T-cell (primary cell): ENCODE measurements at regions not wholly inside any gene's neighbourhood (a gene's known extent, or its start where the extent isn't known, plus 50 kb on each side); places are given as distances from the start of the nearest gene placed in this dataset.
"Not testable (repeated sequence)": the region's sequence is repeated elsewhere in the genome, so short reads cannot be mapped to it uniquely, and the experiment has no call there.

Experiments used
- ATAC-seq, 4 experiments: fragments of 200-7000 bp in 3 of 4; fragments of 150-1000 bp in 1 of 4; cut with Tn5 transposase; replicated peaks in 1 of 4; 1 replicate in 3 of 4; 2 replicates in 1 of 4; pipeline ENCODE4 v1.10.0; 2021; ENCODE audit warnings: moderate library complexity in 3 of 4, mild to moderate bottlenecking in 2 of 4, moderate number of reproducible peaks in 1 of 4
- CTCF ChIA-PET, 2 donors: fragments of 300-600 bp; sonication (Branson Sonifier 250); formaldehyde crosslinking; loops; one replicate each; lab custom pipeline; 2022; ENCODE audit warnings: antibody characterized with exemption in 2 of 2; lab: Charles Lee
- POLR2A ChIA-PET, 2 donors: fragments of 300-600 bp; sonication (Branson Sonifier 250); formaldehyde crosslinking; loops; one replicate each; lab custom pipeline; 2022; ENCODE audit warnings: antibody characterized with exemption in 2 of 2; lab: Charles Lee
- DNase-seq, 35 experiments: peaks; one replicate each; pipeline versions ENCODE4 v3.0.0 to v3.0.0-alpha.2; 2013 to 2023
- H3K27ac ChIP-seq: one replicate; pipeline ENCODE4 v1.5.1; 2013; ENCODE audit warnings: low read length
- H3K27me3 ChIP-seq, 2 experiments: replicated peaks in 1 of 2; 1 replicate in 1 of 2; 2 replicates in 1 of 2; pipeline versions ENCODE4 v1.6.1 to v1.7.0; 2013; ENCODE audit warnings: low read length in 1 of 2, mixed read lengths in 1 of 2; ENCODE audit not compliant: control insufficient read depth in 2 of 2, insufficient read depth in 2 of 2; ENCODE audit errors: extremely low read depth in 1 of 2
- H3K36me3 ChIP-seq, 2 donors: 1 replicate in 1 of 2; 2 replicates in 1 of 2; pipeline versions ENCODE4 v1.6.1 to v1.7.0; 2013; ENCODE audit warnings: low read length in 1 of 2; ENCODE audit not compliant: control insufficient read depth in 2 of 2, insufficient read depth in 1 of 2; ENCODE audit errors: extremely low read depth in 1 of 2
- H3K4me1 ChIP-seq, 2 experiments: 1 replicate in 1 of 2; 2 replicates in 1 of 2; pipeline versions ENCODE4 v1.6.1 to v1.7.0; 2013; ENCODE audit warnings: low read length in 2 of 2, mixed read lengths in 1 of 2; ENCODE audit not compliant: insufficient read depth in 2 of 2, control insufficient read depth in 1 of 2; ENCODE audit errors: extremely low read depth in 1 of 2
- H3K4me3 ChIP-seq, 2 donors: 1 replicate in 1 of 2; 2 replicates in 1 of 2; pipeline versions ENCODE4 v1.5.1 to v1.7.0; 2013; ENCODE audit warnings: mild to moderate bottlenecking in 2 of 2, low read length in 1 of 2, moderate library complexity in 1 of 2; ENCODE audit not compliant: control insufficient read depth in 1 of 2; ENCODE audit errors: extremely low read depth in 1 of 2
- H3K9me3 ChIP-seq: 2 replicates; pipeline ENCODE4 v1.7.0; 2013
- H3K27ac Mint-ChIP-seq, 2 donors: one replicate each; pipeline ENCODE4 v1.8.0; 2020 to 2021; ENCODE audit warnings: mild to moderate bottlenecking in 2 of 2, mixed read lengths in 2 of 2
- H3K27me3 Mint-ChIP-seq, 2 donors: one replicate each; pipeline ENCODE4 v1.8.0; 2021 to 2022; ENCODE audit warnings: mixed read lengths in 2 of 2
- H3K36me3 Mint-ChIP-seq: one replicate; pipeline ENCODE4 v1.8.0; 2021; ENCODE audit warnings: mixed read lengths
- H3K4me1 Mint-ChIP-seq, 3 donors: one replicate each; pipeline ENCODE4 v1.8.0; 2020 to 2022; ENCODE audit warnings: mixed read lengths in 3 of 3, mild to moderate bottlenecking in 1 of 3
- H3K4me3 Mint-ChIP-seq, 3 donors: one replicate each; pipeline ENCODE4 v1.8.0; 2020 to 2022; ENCODE audit warnings: mild to moderate bottlenecking in 3 of 3, mixed read lengths in 3 of 3, moderate library complexity in 3 of 3
- H3K9me3 Mint-ChIP-seq, 3 donors: one replicate each; pipeline ENCODE4 v1.8.0; 2020 to 2022; ENCODE audit warnings: mixed read lengths in 3 of 3
- WGBS: methylation state at CpG from one replicate; pipeline ENCODE4 v1.1.5; 2013; ENCODE audit warnings: missing lambda C conversion rate; ENCODE audit not compliant: insufficient coverage; 5-methylcytosine and 5-hydroxymethylcytosine counted together

DNA sequence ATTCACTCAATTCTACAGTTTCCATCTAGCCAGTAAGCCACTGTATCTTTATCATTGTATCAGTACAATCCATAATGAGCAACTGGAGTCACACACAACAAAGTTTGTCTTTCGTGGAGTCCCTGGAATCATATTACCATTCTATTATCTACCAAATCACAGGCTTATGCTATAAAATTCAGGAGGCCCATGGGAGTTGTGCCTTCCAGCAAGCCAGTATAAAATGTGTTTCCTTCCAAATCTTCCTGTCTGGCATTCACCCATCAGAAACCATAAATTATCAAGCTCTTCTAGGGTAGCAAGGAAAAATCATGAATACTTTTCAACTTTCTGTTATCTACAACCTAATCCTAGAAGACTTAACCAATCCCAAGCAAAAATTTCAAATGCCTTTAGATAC lies 1383.3 kb upstream of the PCDH7 start:
- Histone ChIP-seq H3K9me3 (no peaks in the 10 kb centered on the region), H3K36me3 (no peaks in the 10 kb centered on the region), H3K27ac (no peak overlapping the region), H3K4me1 (no peaks in the 10 kb centered on the region), H3K27me3 (no peaks in the 10 kb centered on the region), H3K4me3 (no peak overlapping the region)
- Mint-ChIP-seq H3K9me3 (peaks cover 12 to 33% (median 14%) of the 10 kb centered on the region in 3 donors), H3K4me3 (no peak overlapping the region), H3K27me3 (no peaks in the 10 kb centered on the region), H3K27ac (no peak overlapping the region), H3K4me1 (no peaks in the 10 kb centered on the region), H3K36me3 (no peaks in the 10 kb centered on the region)
- DNase-seq, result no peak
- 17% methylated on average over 1 of the region's 1 CpG for WGBS
- no peak for ATAC-seq
- CTCF ChIA-PET, result interaction anchor here in 1 of 2 donors (0.6 kb wide), 1 partner anchor 22 kb away, joined by 3 read pairs; no protein-coding TSS in a partner anchor
- POLR2A ChIA-PET, result no interaction called here

DNA sequence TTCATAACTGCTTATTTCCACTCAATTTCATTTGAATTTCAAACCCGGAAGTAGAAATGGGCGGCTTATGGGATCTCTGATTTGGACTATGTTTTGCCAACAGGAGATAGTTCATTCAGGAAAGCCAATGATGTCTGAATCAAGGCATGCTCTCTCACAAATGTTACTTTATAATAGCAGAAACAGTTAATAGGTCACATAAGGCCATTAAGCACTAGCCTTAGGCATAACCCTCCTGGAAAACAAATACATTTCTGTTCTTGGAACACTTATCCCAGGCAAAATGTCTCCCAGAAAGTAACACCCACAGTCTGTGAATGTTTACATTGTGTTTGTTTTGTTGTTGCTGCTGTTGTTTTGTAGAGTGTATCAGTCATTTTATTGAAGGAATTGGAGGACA lies 1347.2 kb upstream of the PCDH7 start:
- CTCF ChIA-PET, result no interaction called here
- DNase-seq (no peak), ATAC-seq (no peak)
- no peaks in the 10 kb centered on the region for H3K4me1 Mint-ChIP-seq
- peaks cover 17 to 25% (median 18%) of the 10 kb centered on the region in 3 donors for H3K9me3 Mint-ChIP-seq
- Histone ChIP-seq H3K36me3 (no peaks in the 10 kb centered on the region), H3K27me3 (no peaks in the 10 kb centered on the region), H3K4me3 (no peak overlapping the region), H3K4me1 (no peaks in the 10 kb centered on the region), H3K27ac (no peak overlapping the region), H3K9me3 (peaks cover 2% of the 10 kb centered on the region)
- POLR2A ChIA-PET, result no interaction called here
- H3K36me3 Mint-ChIP-seq, result no peaks in the 10 kb centered on the region
- H3K27ac Mint-ChIP-seq, result no peak overlapping the region
- H3K27me3 Mint-ChIP-seq, result no peaks in the 10 kb centered on the region
- no peak overlapping the region for H3K4me3 Mint-ChIP-seq
- no CpG with 5 or more reads among the region's 2 CpGs for WGBS

DNA sequence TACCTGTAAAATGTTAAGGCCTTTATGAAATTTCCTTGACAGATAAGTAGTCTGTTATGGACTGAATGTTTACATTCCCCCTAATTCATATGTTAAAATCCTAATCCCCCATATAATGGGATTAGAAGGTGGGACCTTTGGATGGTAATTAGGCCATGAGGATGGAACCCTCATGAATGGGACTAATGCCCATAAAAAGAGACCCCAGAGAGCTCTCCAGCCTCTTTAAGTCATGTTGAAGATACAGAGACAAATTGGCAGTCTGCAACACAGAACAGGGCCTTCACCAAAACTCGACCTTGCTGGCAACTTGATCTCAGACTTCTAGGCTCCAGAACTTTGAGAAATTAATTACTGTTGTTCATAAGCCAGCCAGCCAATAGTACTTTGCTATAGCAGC lies 1344.5 kb upstream of the PCDH7 start:
- POLR2A ChIA-PET, result no interaction called here
- CTCF ChIA-PET, result no interaction called here
- H3K36me3 Mint-ChIP-seq, result no peaks in the 10 kb centered on the region
- peaks cover 2% of the 10 kb centered on the region for H3K9me3 ChIP-seq
- H3K4me1 Mint-ChIP-seq, result no peaks in the 10 kb centered on the region
- no peaks in the 10 kb centered on the region for H3K4me1 ChIP-seq
- no peaks in the 10 kb centered on the region for H3K27me3 ChIP-seq
- peaks cover 19 to 33% (median 26%) of the 10 kb centered on the region in 3 donors for H3K9me3 Mint-ChIP-seq
- ATAC-seq, result no peak
- no peak for DNase-seq
- H3K4me3 Mint-ChIP-seq, result no peak overlapping the region
- no peak overlapping the region for H3K27ac ChIP-seq
- H3K4me3 ChIP-seq, result no peak overlapping the region
- H3K36me3 ChIP-seq, result no peaks in the 10 kb centered on the region
- WGBS, result no CpG with 5 or more reads among the region's 1 CpG
- H3K27ac Mint-ChIP-seq, result no peak overlapping the region
- no peaks in the 10 kb centered on the region for H3K27me3 Mint-ChIP-seq

DNA sequence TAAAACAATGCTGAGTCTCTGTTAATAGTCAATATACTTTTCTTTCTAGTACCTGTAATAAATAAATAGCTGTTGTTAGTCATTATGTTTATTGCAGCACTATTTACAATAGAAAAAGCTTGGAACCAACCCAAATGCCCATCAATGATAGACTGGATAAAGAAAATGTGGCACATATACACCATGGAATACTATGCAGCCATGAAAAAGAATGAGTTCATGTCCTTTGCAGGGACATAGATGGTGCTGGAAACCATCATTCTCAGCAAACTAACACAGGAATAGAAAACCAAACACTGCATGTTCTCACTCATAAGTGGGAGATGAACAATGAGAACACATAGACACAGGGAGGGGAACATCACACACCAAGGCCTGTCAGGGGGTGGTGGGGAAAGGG lies 1341.9 kb upstream of the PCDH7 start:
- H3K4me3 Mint-ChIP-seq, H3K27ac ChIP-seq, H3K36me3 ChIP-seq, ATAC-seq, H3K36me3 Mint-ChIP-seq, H3K27me3 ChIP-seq, H3K27ac Mint-ChIP-seq, H3K4me1 ChIP-seq, H3K9me3 ChIP-seq, H3K4me3 ChIP-seq, DNase-seq, H3K4me1 Mint-ChIP-seq, H3K27me3 Mint-ChIP-seq: not testable (repeated sequence)
- H3K9me3 Mint-ChIP-seq, result peaks cover 16 to 31% (median 26%) of the 10 kb centered on the region in 3 donors
- ChIA-PET CTCF (interaction anchor here in 1 of 2 donors (0.6 kb wide), 1 partner anchor 99 kb away, joined by 5 read pairs; no protein-coding TSS in a partner anchor), POLR2A (interaction anchor here in 1 of 2 donors (0.7 kb wide), 1 partner anchor 17 kb away, joined by 4 read pairs; no protein-coding TSS in a partner anchor)

DNA sequence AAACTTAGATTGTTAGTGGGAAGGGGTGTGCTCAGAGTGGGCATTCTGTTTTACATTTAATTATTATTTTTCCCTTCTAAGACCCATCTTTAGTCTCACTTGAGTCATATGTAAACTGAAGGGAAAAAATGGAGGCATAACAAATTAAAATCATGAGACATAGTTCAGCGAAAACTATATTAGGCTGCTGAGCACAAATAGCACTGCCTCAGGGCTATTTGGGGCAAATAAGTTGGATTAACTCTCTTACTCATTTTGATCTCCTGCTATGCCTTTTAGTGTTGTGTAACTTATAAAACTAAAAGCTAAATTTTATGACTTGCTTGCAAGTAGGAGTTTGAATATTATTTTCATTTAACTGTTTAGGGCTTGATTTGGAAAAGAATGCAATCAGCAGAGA lies 1329.2 kb upstream of the PCDH7 start:
- CTCF ChIA-PET, result no interaction called here

DNA sequence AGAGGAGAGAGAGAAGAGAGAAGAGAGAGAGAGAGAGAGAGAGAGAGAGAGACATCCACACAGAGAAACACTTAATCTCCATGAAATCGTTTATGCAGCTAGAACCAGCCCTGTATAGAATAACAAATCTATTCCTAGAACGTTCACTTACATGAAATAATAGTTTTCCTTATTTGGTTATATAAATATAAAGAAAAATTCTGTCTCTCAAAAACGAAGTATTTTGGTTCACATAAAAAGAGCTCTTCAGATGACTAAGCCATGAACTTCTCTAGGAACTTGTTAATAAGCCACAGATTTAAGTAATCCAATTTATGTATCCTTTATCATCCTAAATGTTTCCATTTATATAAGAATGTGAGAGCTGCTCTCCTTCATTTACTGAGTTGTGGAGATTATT lies 1315.1 kb upstream of the PCDH7 start:
- no peak overlapping the region for H3K27ac Mint-ChIP-seq
- ATAC-seq (no peak), DNase-seq (no peak)
- ChIA-PET CTCF (no interaction called here), POLR2A (interaction anchor here in 1 of 2 donors (0.6 kb wide), 1 partner anchor 10 kb away, joined by 7 read pairs; no protein-coding TSS in a partner anchor)
- H3K27me3 ChIP-seq, result no peaks in the 10 kb centered on the region
- H3K36me3 Mint-ChIP-seq, result no peaks in the 10 kb centered on the region
- H3K9me3 ChIP-seq, result no peaks in the 10 kb centered on the region
- H3K36me3 ChIP-seq, result no peaks in the 10 kb centered on the region
- H3K4me3 Mint-ChIP-seq, result no peak overlapping the region
- no peaks in the 10 kb centered on the region for H3K4me1 Mint-ChIP-seq
- H3K9me3 Mint-ChIP-seq, result peaks cover 7 to 22% (median 14%) of the 10 kb centered on the region in 3 donors
- H3K27me3 Mint-ChIP-seq, result no peaks in the 10 kb centered on the region
- WGBS, result no CpG with 5 or more reads among the region's 3 CpGs
- H3K4me1 ChIP-seq, result no peaks in the 10 kb centered on the region
- H3K27ac ChIP-seq, result no peak overlapping the region
- H3K4me3 ChIP-seq, result no peak overlapping the region

More for the DNA sequence above, 1329.2 kb upstream of the PCDH7 start:
- Mint-ChIP-seq H3K4me1 (no peaks in the 10 kb centered on the region), H3K27ac (no peak overlapping the region), H3K4me3 (no peak overlapping the region), H3K36me3 (no peaks in the 10 kb centered on the region), H3K9me3 (peaks cover 3 to 35% (median 34%) of the 10 kb centered on the region in 3 donors), H3K27me3 (no peaks in the 10 kb centered on the region)
- Histone ChIP-seq H3K27ac (no peak overlapping the region), H3K36me3 (no peaks in the 10 kb centered on the region), H3K4me1 (no peaks in the 10 kb centered on the region), H3K4me3 (no peak overlapping the region), H3K9me3 (peaks cover 5% of the 10 kb centered on the region), H3K27me3 (no peaks in the 10 kb centered on the region)
- POLR2A ChIA-PET, result no interaction called here
- WGBS, result no CpG with 5 or more reads among the region's 1 CpG
- DNase-seq (no peak), ATAC-seq (no peak)

DNA sequence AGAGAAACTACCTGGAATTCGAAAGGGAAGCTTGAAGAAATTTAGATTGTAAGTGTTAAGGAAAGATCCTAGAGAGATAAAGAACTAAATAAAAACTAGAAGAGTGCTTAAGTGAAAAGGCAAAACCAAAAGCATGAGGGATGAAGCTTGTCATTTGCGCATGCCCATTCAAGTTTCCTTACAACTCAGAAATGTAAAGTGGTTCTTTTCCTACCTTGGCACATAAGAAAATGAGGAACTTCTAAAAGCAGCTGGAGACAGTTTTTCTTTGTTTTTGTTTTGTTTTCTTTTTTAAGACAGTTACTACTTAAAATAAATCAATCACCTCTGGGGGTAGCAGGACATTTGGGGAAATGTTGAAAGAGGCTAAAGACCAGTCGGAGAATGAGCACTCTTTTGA lies 1304.4 kb upstream of the PCDH7 start:
- POLR2A ChIA-PET, result no interaction called here
- Histone ChIP-seq H3K36me3 (no peaks in the 10 kb centered on the region), H3K27ac (no peak overlapping the region), H3K4me1 (no peaks in the 10 kb centered on the region), H3K4me3 (no peak overlapping the region), H3K9me3 (no peaks in the 10 kb centered on the region), H3K27me3 (no peaks in the 10 kb centered on the region)
- H3K36me3 Mint-ChIP-seq, result no peaks in the 10 kb centered on the region
- CTCF ChIA-PET, result no interaction called here
- H3K27me3 Mint-ChIP-seq, result no peaks in the 10 kb centered on the region
- H3K4me1 Mint-ChIP-seq, result no peaks in the 10 kb centered on the region
- H3K27ac Mint-ChIP-seq, result no peak overlapping the region
- 43% methylated on average over 1 of the region's 3 CpGs for WGBS
- peaks cover 7 to 13% (median 12%) of the 10 kb centered on the region in 3 donors for H3K9me3 Mint-ChIP-seq
- no peak overlapping the region for H3K4me3 Mint-ChIP-seq
- ATAC-seq, result no peak
- DNase-seq, result no peak
